H1 (cell line): ENCODE measurements at regions not wholly inside any gene's neighbourhood (a gene's known extent, or its start where the extent isn't known, plus 50 kb on each side); places are given as distances from the start of the nearest gene placed in this dataset.
"Not testable (repeated sequence)": the region's sequence is repeated elsewhere in the genome, so short reads cannot be mapped to it uniquely, and the experiment has no call there.

ENCODE experiments used
- CTCF ChIA-PET: fragments of 300-600 bp; sonication (Branson Sonifier 250); formaldehyde crosslinking; loops from one replicate; lab custom pipeline; 2021; ENCODE audit not compliant: partially characterized antibody; lab: Charles Lee
- POLR2A ChIA-PET: fragments of 300-600 bp; sonication (Branson Sonifier 250); formaldehyde crosslinking; loops from one replicate; lab custom pipeline; 2021; ENCODE audit warnings: inconsistent platforms; ENCODE audit not compliant: partially characterized antibody; lab: Charles Lee
- DNase-seq, 2 experiments: peaks; one replicate each; pipeline versions ENCODE4 v3.0.0 to v3.0.0-alpha.2; 2010 to 2022; ENCODE audit warnings: low spot score in 2 of 2, low read depth in 1 of 2, mixed read lengths in 1 of 2
- FAIRE-seq: peaks from 2 replicates; lab custom pipeline; 2011; peaks lifted over from hg19 to GRCh38; lab: Jason Lieb, UNC
- H2AFZ ChIP-seq: 2 replicates; pipeline ENCODE4 v1.8.1; 2012; ENCODE audit warnings: low read length, inconsistent platforms
- H2AK5ac ChIP-seq: 2 replicates; pipeline ENCODE4 v1.6.1; 2013; ENCODE audit warnings: low read depth, low read length
- H2BK120ac ChIP-seq: replicated peaks from 2 replicates; pipeline ENCODE3; 2013; ENCODE audit warnings: low read depth, low read length, inconsistent platforms
- H2BK12ac ChIP-seq: 2 replicates; pipeline ENCODE4 v1.6.1; 2013; ENCODE audit warnings: low read depth, low read length
- H2BK15ac ChIP-seq: 2 replicates; pipeline ENCODE4 v1.6.1; 2013; ENCODE audit warnings: low read length
- H2BK20ac ChIP-seq: 2 replicates; pipeline ENCODE4 v1.6.1; 2013; ENCODE audit warnings: low read length
- H2BK5ac ChIP-seq: 2 replicates; pipeline ENCODE4 v1.6.1; 2013; ENCODE audit warnings: low read depth, low read length
- H3K14ac ChIP-seq: 2 replicates; pipeline ENCODE4 v1.6.1; 2013; ENCODE audit warnings: inconsistent platforms; ENCODE audit not compliant: insufficient read length
- H3K18ac ChIP-seq: 2 replicates; pipeline ENCODE4 v1.6.1; 2013; ENCODE audit warnings: low read length; ENCODE audit errors: extremely low read depth
- H3K23ac ChIP-seq: 2 replicates; pipeline ENCODE4 v1.6.1; 2013; ENCODE audit warnings: inconsistent platforms; ENCODE audit not compliant: insufficient read length
- H3K23me2 ChIP-seq: 2 replicates; pipeline ENCODE4 v1.6.1; 2013; ENCODE audit warnings: low read depth, low read length
- H3K27ac ChIP-seq: 2 replicates; pipeline ENCODE4 v1.6.1; 2011; ENCODE audit warnings: low read depth, low read length, inconsistent platforms
- H3K27me3 ChIP-seq, 4 experiments: replicated peaks in 1 of 4; 1 replicate in 1 of 4; 2 replicates in 3 of 4; pipeline versions ENCODE4 v1.6.1 to v1.8.1; 2011 to 2013; ENCODE audit warnings: low read length in 3 of 4, mild to moderate bottlenecking in 3 of 4, inconsistent platforms in 2 of 4, mixed read lengths in 2 of 4, moderate library complexity in 1 of 4; ENCODE audit not compliant: control insufficient read depth in 3 of 4, insufficient read depth in 3 of 4; ENCODE audit errors: extremely low read depth in 1 of 4
- H3K36me3 ChIP-seq, 4 experiments: 2 replicates each; pipeline versions ENCODE4 v1.6.1 to v1.8.1; 2011 to 2013; ENCODE audit warnings: mild to moderate bottlenecking in 4 of 4, low read length in 3 of 4, moderate library complexity in 2 of 4, control low read depth in 1 of 4, inconsistent platforms in 1 of 4; ENCODE audit not compliant: insufficient read depth in 4 of 4, control insufficient read depth in 2 of 4
- H3K4ac ChIP-seq: replicated peaks from 2 replicates; pipeline ENCODE3; 2013; ENCODE audit warnings: low read length, low read depth, mixed read lengths, inconsistent platforms; ENCODE audit not compliant: insufficient read length
- H3K4me1 ChIP-seq, 4 experiments: replicated peaks in 1 of 4; 1 replicate in 1 of 4; 2 replicates in 3 of 4; pipeline versions ENCODE4 v1.6.1 to v1.8.1; 2011 to 2013; ENCODE audit warnings: low read length in 3 of 4, inconsistent platforms in 2 of 4, mixed read lengths in 1 of 4; ENCODE audit not compliant: insufficient read depth in 4 of 4, control insufficient read depth in 3 of 4
- H3K4me2 ChIP-seq, 2 experiments: 2 replicates each; pipeline versions ENCODE4 v1.6.1 to v1.8.1; 2011 to 2013; ENCODE audit warnings: low read depth in 2 of 2, low read length in 2 of 2, control low read depth in 1 of 2, inconsistent platforms in 1 of 2, mild to moderate bottlenecking in 1 of 2; ENCODE audit not compliant: insufficient read depth in 1 of 2
- H3K4me3 ChIP-seq, 4 experiments: fragments of 200-600, 300-600 bp in 1 of 4; sonication (generic), shearing (Covaris generic), sonication (Bioruptor Twin) in 1 of 4; 2 replicates each; pipeline versions ENCODE4 v1.5.1 to v1.8.1; 2011 to 2016; ENCODE audit warnings: low read length in 4 of 4, low read depth in 3 of 4, control low read depth in 2 of 4, inconsistent platforms in 2 of 4, mild to moderate bottlenecking in 2 of 4, mixed read lengths in 1 of 4, moderate library complexity in 1 of 4; ENCODE audit not compliant: insufficient read depth in 2 of 4; ENCODE audit errors: extremely low read depth in 1 of 4
- H3K56ac ChIP-seq: replicated peaks from 2 replicates; pipeline ENCODE3; 2013; ENCODE audit warnings: low read depth, mild to moderate bottlenecking, mixed read lengths, low read length, inconsistent platforms; ENCODE audit not compliant: insufficient read length
- H3K79me1 ChIP-seq: 2 replicates; pipeline ENCODE4 v1.6.1; 2013; ENCODE audit warnings: low read depth, low read length, control low read depth
- H3K79me2 ChIP-seq, 2 experiments: 2 replicates each; pipeline versions ENCODE4 v1.6.1 to v1.8.1; 2012 to 2013; ENCODE audit warnings: low read length in 2 of 2, mild to moderate bottlenecking in 2 of 2, inconsistent platforms in 1 of 2; ENCODE audit not compliant: insufficient read depth in 2 of 2, control insufficient read depth in 1 of 2
- H3K9ac ChIP-seq, 4 experiments: replicated peaks in 1 of 4; 1 replicate in 1 of 4; 2 replicates in 3 of 4; pipeline versions ENCODE4 v1.6.1 to v1.8.1; 2011 to 2013; ENCODE audit warnings: low read depth in 3 of 4, low read length in 3 of 4, control low read depth in 2 of 4, mild to moderate bottlenecking in 2 of 4, moderate library complexity in 2 of 4, inconsistent platforms in 1 of 4; ENCODE audit errors: extremely low read depth in 1 of 4
- H3K9me3 ChIP-seq, 2 experiments: 2 replicates each; pipeline versions ENCODE4 v1.6.1 to v1.8.1; 2012 to 2013; ENCODE audit warnings: mild to moderate bottlenecking in 2 of 2, moderate library complexity in 2 of 2, control low read depth in 1 of 2, inconsistent platforms in 1 of 2, low read depth in 1 of 2, low read length in 1 of 2, mixed read lengths in 1 of 2; ENCODE audit not compliant: insufficient read depth in 2 of 2
- H4K20me1 ChIP-seq, 2 experiments: replicated peaks in 1 of 2; 2 replicates each; pipeline versions ENCODE3 to v1.8.1; 2011 to 2013; ENCODE audit warnings: inconsistent platforms in 2 of 2, low read length in 2 of 2, mild to moderate bottlenecking in 1 of 2; ENCODE audit not compliant: insufficient read depth in 2 of 2, control insufficient read depth in 1 of 2
- H4K5ac ChIP-seq: 2 replicates; pipeline ENCODE4 v1.6.1; 2013; ENCODE audit warnings: low read length, low read depth, mixed read lengths, inconsistent platforms; ENCODE audit not compliant: insufficient read length
- H4K8ac ChIP-seq: 2 replicates; pipeline ENCODE4 v1.8.0; 2013; ENCODE audit warnings: mild to moderate bottlenecking, moderate library complexity, low read length, inconsistent platforms; ENCODE audit not compliant: insufficient read depth; ENCODE audit errors: extremely low read depth
- H4K91ac ChIP-seq: replicated peaks from 2 replicates; pipeline ENCODE3; 2013; ENCODE audit warnings: low read length, mixed read lengths, inconsistent platforms; ENCODE audit not compliant: insufficient read length
- ATF2 ChIP-seq: IDR thresholded peaks from 2 replicates; pipeline ENCODE4 v1.6.1; 2012; ENCODE audit warnings: low read length, inconsistent platforms
- BACH1 ChIP-seq: IDR thresholded peaks from 2 replicates; pipeline ENCODE4 v1.6.1; 2012; ENCODE audit warnings: low read length, improper control_type of control experiment
- EP300 ChIP-seq, 2 experiments: IDR thresholded peaks; 1 replicate in 1 of 2; 2 replicates in 1 of 2; pipeline ENCODE4 v1.6.1; 2011 to 2012; ENCODE audit warnings: low read depth in 2 of 2, low read length in 2 of 2, mild to moderate bottlenecking in 2 of 2, borderline replicate concordance in 1 of 2, inconsistent platforms in 1 of 2, moderate library complexity in 1 of 2
- RBBP5 ChIP-seq: IDR thresholded peaks from 2 replicates; pipeline ENCODE4 v1.7.1; 2012; ENCODE audit warnings: low read depth, mild to moderate bottlenecking, inconsistent platforms, low read length, moderate library complexity, borderline replicate concordance
- TAF1 ChIP-seq: IDR thresholded peaks from 2 replicates; pipeline ENCODE4 v1.6.1; 2011; ENCODE audit warnings: mild to moderate bottlenecking, low read depth, low read length
- TBP ChIP-seq: IDR thresholded peaks from 2 replicates; pipeline ENCODE4 v1.6.1; 2011; ENCODE audit warnings: low read depth, low read length, improper control_type of control experiment
- ZNF274 ChIP-seq: IDR thresholded peaks from 2 replicates; pipeline ENCODE4 v1.7.0; 2012; ENCODE audit warnings: low read length, borderline replicate concordance; ENCODE audit errors: extremely low read depth
- WGBS, 2 experiments: shearing (Covaris generic) in 1 of 2; methylation state at CpG; one replicate each; pipeline versions ENCODE4 v1.1.6 to v1.1.7; 2013 to 2015; ENCODE audit warnings: low lambda C conversion rate in 2 of 2, mixed read lengths in 2 of 2, inconsistent platforms in 1 of 2, low coverage in 1 of 2, missing lambda C conversion rate in 1 of 2; ENCODE audit not compliant: insufficient replicate concordance in 2 of 2, insufficient coverage in 1 of 2, insufficient read length in 1 of 2; ENCODE audit errors: extremely low coverage in 1 of 2, missing lambda C conversion rate in 1 of 2; 5-methylcytosine and 5-hydroxymethylcytosine counted together
- TF ChIP-seq, protein P1 (sequence below): IDR thresholded peaks from 2 replicates; pipeline ENCODE4 v1.6.1; 2011; ENCODE audit warnings: low read length, improper control_type of control experiment

DNA sequence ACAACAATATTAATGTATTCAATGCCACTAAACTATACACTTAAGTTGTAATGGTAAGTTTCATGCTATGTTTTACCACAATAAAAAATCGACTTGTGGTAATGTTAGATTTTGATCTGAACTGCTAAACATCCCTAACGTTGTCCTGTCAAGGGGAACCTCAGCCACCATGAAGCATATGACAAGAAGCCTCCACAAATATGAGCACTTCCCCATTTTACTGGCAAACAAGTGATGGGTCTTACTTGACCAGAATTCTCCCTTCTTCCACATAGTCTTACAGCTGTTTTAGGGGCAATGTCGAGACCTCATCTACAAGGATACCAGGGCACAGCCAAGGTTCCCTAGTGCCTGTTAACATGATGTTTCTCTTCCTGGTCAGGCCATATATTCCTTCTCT is 124.2 kb upstream of the ABI3BP start (continued):
- no peak for TF ChIP-seq ATF2
- TF ChIP-seq ZNF274, result no peak
- TF ChIP-seq, protein P1, sequence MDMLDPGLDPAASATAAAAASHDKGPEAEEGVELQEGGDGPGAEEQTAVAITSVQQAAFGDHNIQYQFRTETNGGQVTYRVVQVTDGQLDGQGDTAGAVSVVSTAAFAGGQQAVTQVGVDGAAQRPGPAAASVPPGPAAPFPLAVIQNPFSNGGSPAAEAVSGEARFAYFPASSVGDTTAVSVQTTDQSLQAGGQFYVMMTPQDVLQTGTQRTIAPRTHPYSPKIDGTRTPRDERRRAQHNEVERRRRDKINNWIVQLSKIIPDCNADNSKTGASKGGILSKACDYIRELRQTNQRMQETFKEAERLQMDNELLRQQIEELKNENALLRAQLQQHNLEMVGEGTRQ, result no peak
- no peak for TF ChIP-seq RBBP5
- no peak for TF ChIP-seq EP300 (IDR thresholded peaks at IDR 0.05; ENCODE audit: borderline replicate concordance in 1 of 2, low read depth in 2 of 2, low read length in 2 of 2)
- TF ChIP-seq TAF1, result no peak
- no peak for TF ChIP-seq TBP
- TF ChIP-seq BACH1, result no peak

DNA sequence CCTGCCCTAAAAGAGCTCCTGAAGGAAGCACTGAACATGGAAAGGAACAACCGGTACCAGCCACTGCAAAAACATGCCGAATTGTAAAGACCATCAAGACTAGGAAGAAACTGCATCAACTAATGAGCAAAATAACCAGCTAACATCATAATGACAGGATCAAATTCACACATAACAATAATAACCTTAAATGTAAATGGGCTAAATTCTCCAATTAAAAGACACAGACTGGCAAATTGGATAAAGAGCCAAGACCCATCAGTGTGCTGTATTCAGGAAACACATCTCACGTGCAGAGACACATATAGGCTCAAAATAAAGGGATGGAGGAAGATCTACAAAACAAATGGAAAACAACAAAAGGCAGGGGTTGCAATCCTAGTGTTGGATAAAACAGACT is 117.1 kb upstream of the ABI3BP start:
- H3K79me1 ChIP-seq, H3K4me2 ChIP-seq, H4K8ac ChIP-seq, CTCF ChIA-PET, FAIRE-seq, H4K20me1 ChIP-seq, H3K23me2 ChIP-seq, H4K91ac ChIP-seq, H3K79me2 ChIP-seq, DNase-seq, H3K23ac ChIP-seq, H4K5ac ChIP-seq, H2BK20ac ChIP-seq, H3K14ac ChIP-seq, H2BK12ac ChIP-seq, H3K4ac ChIP-seq, H3K18ac ChIP-seq, H3K36me3 ChIP-seq, H3K56ac ChIP-seq, H2BK15ac ChIP-seq, H3K9ac ChIP-seq, H3K4me3 ChIP-seq, H3K4me1 ChIP-seq, H3K27ac ChIP-seq, POLR2A ChIA-PET, H2AK5ac ChIP-seq, H2AFZ ChIP-seq, H3K27me3 ChIP-seq, H2BK5ac ChIP-seq, H2BK120ac ChIP-seq: not testable (repeated sequence)
- peaks cover 8 to 15% of the 10 kb centered on the region in 2 experiments; a peak in 3 of 4 replicates for H3K9me3 ChIP-seq
- 95% methylated on average over 3 of the region's 3 CpGs; no CpG with 5 or more reads in 1 of the 2 experiments for WGBS, 2 experiments
